B cell (primary cell): ENCODE measurements at regions not wholly inside any gene's neighbourhood (a gene's known extent, or its start where the extent isn't known, plus 50 kb on each side); places are given as distances from the start of the nearest gene placed in this dataset.

Source experiments
- ATAC-seq: fragments of 200-7000 bp; cut with Tn5 transposase; one replicate; pipeline ENCODE4 v1.10.0; 2021; ENCODE audit warnings: low read depth, mild to moderate bottlenecking, moderate number of reproducible peaks, moderate library complexity
- CTCF ChIA-PET: fragments of 350-600 bp; sonication (Branson Sonifier 250); formaldehyde crosslinking; loops from one replicate; lab custom pipeline; 2021; ENCODE audit warnings: antibody characterized with exemption, inconsistent platforms; lab: Charles Lee
- POLR2A ChIA-PET: fragments of 350-600 bp; sonication (Branson Sonifier 250); formaldehyde crosslinking; loops from one replicate; lab custom pipeline; 2021; ENCODE audit warnings: antibody characterized with exemption; lab: Charles Lee
- DNase-seq: peaks from one replicate; pipeline ENCODE4 v3.0.0; 2013
- H2AFZ ChIP-seq: 2 replicates; pipeline ENCODE4 v1.6.1; 2012; ENCODE audit warnings: mild to moderate bottlenecking, low read depth, low read length; ENCODE audit not compliant: insufficient read depth, poor library complexity, severe bottlenecking
- H3K27ac ChIP-seq, 2 donors: 1 replicate in 1 of 2; 2 replicates in 1 of 2; pipeline ENCODE4 v1.5.1; 2012 to 2013; ENCODE audit warnings: low read length in 2 of 2, mild to moderate bottlenecking in 2 of 2, moderate library complexity in 1 of 2
- H3K27me3 ChIP-seq, 4 experiments: fragments of 200-600 bp in 1 of 4; sonication (generic) in 1 of 4; replicated peaks in 1 of 4; 1 replicate in 2 of 4; 2 replicates in 2 of 4; pipeline versions ENCODE4 v1.6.1 to v1.7.0; 2013 to 2016; ENCODE audit warnings: low read length in 3 of 4, mild to moderate bottlenecking in 2 of 4, mixed read lengths in 1 of 4, moderate library complexity in 1 of 4; ENCODE audit not compliant: insufficient read depth in 4 of 4, control insufficient read depth in 3 of 4; ENCODE audit errors: control extremely low read depth in 1 of 4
- H3K36me3 ChIP-seq, 2 experiments: replicated peaks in 1 of 2; 1 replicate in 1 of 2; 2 replicates in 1 of 2; pipeline versions ENCODE4 v1.6.1 to v1.7.1; 2013; ENCODE audit warnings: low read length in 1 of 2; ENCODE audit not compliant: insufficient read depth in 2 of 2, control insufficient read depth in 1 of 2; ENCODE audit errors: control extremely low read depth in 1 of 2, extremely low read depth in 1 of 2
- H3K4me1 ChIP-seq, 2 donors: fragments of 200-600 bp in 1 of 2; sonication (generic) in 1 of 2; 1 replicate in 1 of 2; 2 replicates in 1 of 2; pipeline versions ENCODE4 v1.5.1 to v1.6.1; 2013 to 2017; ENCODE audit warnings: low read length in 2 of 2; ENCODE audit not compliant: control insufficient read depth in 2 of 2, insufficient read depth in 2 of 2
- H3K4me2 ChIP-seq: replicated peaks from 2 replicates; pipeline ENCODE3; 2012; ENCODE audit warnings: mild to moderate bottlenecking, low read depth, low read length; ENCODE audit not compliant: poor library complexity, severe bottlenecking
- H3K4me3 ChIP-seq, 5 experiments: fragments of 200-600 bp in 1 of 5; sonication (generic) in 1 of 5; 1 replicate in 3 of 5; 2 replicates in 2 of 5; pipeline versions ENCODE4 v1.5.1 to v1.7.0; 2011 to 2016; ENCODE audit warnings: low read length in 4 of 5, mild to moderate bottlenecking in 4 of 5, low read depth in 2 of 5, control low read depth in 1 of 5, moderate library complexity in 1 of 5; ENCODE audit not compliant: insufficient read depth in 1 of 5; ENCODE audit errors: control extremely low read depth in 1 of 5, extremely low read depth in 1 of 5
- H3K79me2 ChIP-seq: fragments of 200-600 bp; sonication (generic); one replicate; pipeline ENCODE4 v1.6.0; 2016; ENCODE audit warnings: low read length; ENCODE audit not compliant: control insufficient read depth, insufficient read depth
- H3K9ac ChIP-seq: fragments of 200-600 bp; sonication (generic); 2 replicates; pipeline ENCODE4 v1.6.1; 2017; ENCODE audit warnings: mild to moderate bottlenecking, low read length, moderate library complexity
- H3K9me3 ChIP-seq, 3 donors: one replicate each; pipeline versions ENCODE4 v1.6.1 to v1.7.1; 2013; ENCODE audit warnings: low read length in 2 of 3; ENCODE audit not compliant: control insufficient read depth in 2 of 3, insufficient read depth in 1 of 3; ENCODE audit errors: control extremely low read depth in 1 of 3
- H4K20me1 ChIP-seq: 2 replicates; pipeline ENCODE4 v1.6.0; 2012; ENCODE audit warnings: mild to moderate bottlenecking, low read length; ENCODE audit not compliant: insufficient read depth, control insufficient read depth, poor library complexity, severe bottlenecking
- H3K27ac Mint-ChIP-seq: one replicate; pipeline ENCODE4 v1.8.0; 2021; ENCODE audit warnings: mixed read lengths
- H3K27me3 Mint-ChIP-seq: one replicate; pipeline ENCODE4 v1.8.0; 2021; ENCODE audit warnings: mixed read lengths
- H3K4me1 Mint-ChIP-seq: one replicate; pipeline ENCODE4 v1.8.0; 2021; ENCODE audit warnings: mixed read lengths
- H3K4me3 Mint-ChIP-seq: one replicate; pipeline ENCODE4 v1.8.0; 2021; ENCODE audit warnings: mixed read lengths
- H3K9me3 Mint-ChIP-seq: one replicate; pipeline ENCODE4 v1.8.0; 2022; ENCODE audit warnings: mixed read lengths; ENCODE audit not compliant: insufficient read depth
- EZH2 ChIP-seq: IDR thresholded peaks from 2 replicates; pipeline ENCODE4 v1.6.1; 2012; ENCODE audit warnings: borderline replicate concordance, low read depth, mild to moderate bottlenecking, moderate library complexity, low read length; ENCODE audit not compliant: insufficient read depth, poor library complexity, severe bottlenecking
- WGBS: methylation state at CpG from one replicate; pipeline ENCODE4 v1.1.5; 2013; ENCODE audit warnings: missing lambda C conversion rate; ENCODE audit not compliant: insufficient coverage; 5-methylcytosine and 5-hydroxymethylcytosine counted together
- intact Hi-C: fragments of 100-400 bp; cut with micrococcal nuclease; formaldehyde crosslinking; loops from one replicate; pipeline ENCODE4 v1.10.0; 2022
- TF ChIP-seq, protein P1 (sequence below): fragments of 200-600 bp; IDR thresholded peaks from one replicate; pipeline ENCODE4 v1.8.0; 2022; ENCODE audit warnings: antibody characterized with exemption, mild to moderate bottlenecking

DNA sequence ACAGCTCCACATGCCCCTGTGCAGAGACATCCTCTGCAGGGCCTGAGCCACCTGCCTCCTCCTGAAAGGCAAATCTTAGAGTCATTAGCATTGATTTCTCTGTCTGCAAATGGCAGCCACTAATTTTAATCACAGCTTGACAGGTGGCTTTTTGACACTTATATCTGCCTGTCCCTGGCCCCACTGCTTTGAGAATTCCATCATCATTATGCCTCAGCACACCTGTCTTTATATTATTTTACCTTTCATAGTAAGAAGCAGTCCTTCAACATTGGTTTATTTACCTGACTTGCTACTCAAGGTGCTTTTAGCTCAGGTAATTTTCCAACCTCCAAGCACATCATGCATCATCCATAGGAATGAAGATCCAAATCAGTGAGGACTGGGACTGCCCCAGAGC is 451.3 kb downstream of the MTRR start:
- H3K4me3 Mint-ChIP-seq: no peak overlapping the region
- Histone ChIP-seq H3K9me3 (peaks cover 0 to 3% (median 0%) of the 10 kb centered on the region in 3 donors), H3K4me3 (no peak overlapping the region), H3K9ac (no peak overlapping the region), H3K36me3 (no peaks in the 10 kb centered on the region), H3K27me3 (no peaks in the 10 kb centered on the region), H4K20me1 (no peaks in the 10 kb centered on the region), H3K4me2 (no peak overlapping the region), H3K79me2 (no peaks in the 10 kb centered on the region), H3K4me1 (no peaks in the 10 kb centered on the region), H3K27ac (no peak overlapping the region), H2AFZ (no peak overlapping the region)
- DNase-seq (no peak), ATAC-seq (no peak)
- no peaks in the 10 kb centered on the region for H3K4me1 Mint-ChIP-seq
- POLR2A ChIA-PET: no interaction called here
- H3K27me3 Mint-ChIP-seq: no peaks in the 10 kb centered on the region
- intact Hi-C loops: no loop called here
- H3K9me3 Mint-ChIP-seq: no peaks in the 10 kb centered on the region
- no peak overlapping the region for H3K27ac Mint-ChIP-seq
- TF ChIP-seq, protein P1, sequence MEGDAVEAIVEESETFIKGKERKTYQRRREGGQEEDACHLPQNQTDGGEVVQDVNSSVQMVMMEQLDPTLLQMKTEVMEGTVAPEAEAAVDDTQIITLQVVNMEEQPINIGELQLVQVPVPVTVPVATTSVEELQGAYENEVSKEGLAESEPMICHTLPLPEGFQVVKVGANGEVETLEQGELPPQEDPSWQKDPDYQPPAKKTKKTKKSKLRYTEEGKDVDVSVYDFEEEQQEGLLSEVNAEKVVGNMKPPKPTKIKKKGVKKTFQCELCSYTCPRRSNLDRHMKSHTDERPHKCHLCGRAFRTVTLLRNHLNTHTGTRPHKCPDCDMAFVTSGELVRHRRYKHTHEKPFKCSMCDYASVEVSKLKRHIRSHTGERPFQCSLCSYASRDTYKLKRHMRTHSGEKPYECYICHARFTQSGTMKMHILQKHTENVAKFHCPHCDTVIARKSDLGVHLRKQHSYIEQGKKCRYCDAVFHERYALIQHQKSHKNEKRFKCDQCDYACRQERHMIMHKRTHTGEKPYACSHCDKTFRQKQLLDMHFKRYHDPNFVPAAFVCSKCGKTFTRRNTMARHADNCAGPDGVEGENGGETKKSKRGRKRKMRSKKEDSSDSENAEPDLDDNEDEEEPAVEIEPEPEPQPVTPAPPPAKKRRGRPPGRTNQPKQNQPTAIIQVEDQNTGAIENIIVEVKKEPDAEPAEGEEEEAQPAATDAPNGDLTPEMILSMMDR: no peak
- TF ChIP-seq EZH2: no peak
- CTCF ChIA-PET: no interaction called here

DNA sequence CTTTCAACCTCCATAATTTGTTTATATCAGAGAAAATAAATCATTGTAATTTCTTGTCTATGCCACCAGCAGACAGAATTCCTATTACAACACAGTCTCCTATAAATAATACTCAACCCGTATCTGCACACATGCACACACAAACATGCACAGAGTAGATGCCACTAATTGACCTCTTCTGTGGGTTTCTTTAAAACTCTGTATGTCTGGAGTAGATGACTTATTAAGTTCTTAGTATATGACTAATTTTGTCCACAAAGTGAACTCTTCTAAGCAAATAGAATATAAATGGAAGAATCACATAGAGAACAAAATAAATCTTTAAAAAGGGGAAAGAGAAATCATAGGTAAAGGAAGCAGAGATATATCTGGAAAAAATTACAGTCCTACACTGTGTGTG is 452.3 kb downstream of the MTRR start:
- ATAC-seq (no peak), DNase-seq (no peak)
- Histone ChIP-seq H3K27ac (no peak overlapping the region), H3K36me3 (no peaks in the 10 kb centered on the region), H3K4me3 (no peak overlapping the region), H4K20me1 (no peaks in the 10 kb centered on the region), H3K9me3 (peaks cover 0 to 3% (median 0%) of the 10 kb centered on the region in 3 donors), H2AFZ (no peak overlapping the region), H3K9ac (no peak overlapping the region), H3K4me1 (no peaks in the 10 kb centered on the region), H3K79me2 (no peaks in the 10 kb centered on the region), H3K27me3 (no peaks in the 10 kb centered on the region), H3K4me2 (no peak overlapping the region)
- ChIA-PET POLR2A (no interaction called here), CTCF (no interaction called here)
- no peak overlapping the region for H3K4me3 Mint-ChIP-seq
- no peak overlapping the region for H3K27ac Mint-ChIP-seq
- intact Hi-C loops: no loop called here
- no CpG with 5 or more reads among the region's 1 CpG for WGBS
- TF ChIP-seq EZH2: no peak
- TF ChIP-seq, protein P1: no peak
- no peaks in the 10 kb centered on the region for H3K4me1 Mint-ChIP-seq
- no peaks in the 10 kb centered on the region for H3K27me3 Mint-ChIP-seq
- H3K9me3 Mint-ChIP-seq: no peaks in the 10 kb centered on the region
